Hematopoietic multipotent progenitor cell treated with erythropoietin and hydrocortisone succinate and interleukin-3 and kit ligand, for 15 days (in vitro differentiated cells): ENCODE measurements at regions not wholly inside any gene's neighbourhood (a gene's known extent, or its start where the extent isn't known, plus 50 kb on each side); places are given as distances from the start of the nearest gene placed in this dataset.

Source experiments
- DNase-seq: peaks from one replicate; pipeline ENCODE4 v3.0.0-alpha.2; 2015; ENCODE audit warnings: low spot score

GRCh38 chr7:145645135-145645515, 471.5 kb upstream of the CNTNAP2 start:
- DNase-seq, result no peak

- no peak for DNase-seq
Observed at GRCh38 chr7:145644426-145645134, 472.0 kb upstream of the CNTNAP2 start.

GRCh38 chr7:145643981-145644380, 472.6 kb upstream of the CNTNAP2 start:
- DNase-seq, result no peak

- no peak for DNase-seq
Observed at GRCh38 chr7:145633513-145633912, 483.1 kb upstream of the CNTNAP2 start.

- no peak for DNase-seq
Observed at GRCh38 chr7:145624618-145625017, 492.0 kb upstream of the CNTNAP2 start.

- DNase-seq, result no peak
Observed at GRCh38 chr7:145605963-145606362, 510.6 kb upstream of the CNTNAP2 start.

- no peak for DNase-seq
Observed at GRCh38 chr7:145599376-145599775, 517.2 kb upstream of the CNTNAP2 start.

- DNase-seq, result no peak
Observed at GRCh38 chr7:145584401-145584800, 532.2 kb upstream of the CNTNAP2 start.

- no peak for DNase-seq
Observed at GRCh38 chr7:145582742-145583303, 533.8 kb upstream of the CNTNAP2 start.

- no peak for DNase-seq
Observed at GRCh38 chr7:145557805-145558204, 558.8 kb upstream of the CNTNAP2 start.

- DNase-seq, result no peak
Observed at GRCh38 chr7:145543242-145543641, 573.4 kb upstream of the CNTNAP2 start.

- no peak for DNase-seq
Observed at GRCh38 chr7:145539910-145540309, 576.7 kb upstream of the CNTNAP2 start.

GRCh38 chr7:145534301-145534700, 582.3 kb upstream of the CNTNAP2 start:
- DNase-seq, result no peak

GRCh38 chr7:145520284-145520683, 596.3 kb upstream of the CNTNAP2 start:
- DNase-seq, result no peak

GRCh38 chr7:145511004-145511403, 605.6 kb upstream of the CNTNAP2 start:
- no peak for DNase-seq

GRCh38 chr7:145497911-145498525, 618.6 kb upstream of the CNTNAP2 start:
- DNase-seq, result no peak

- DNase-seq, result no peak
Observed at GRCh38 chr7:145490356-145490755, 626.2 kb upstream of the CNTNAP2 start.

- DNase-seq, result no peak
Observed at GRCh38 chr7:145489609-145490008, 627.0 kb upstream of the CNTNAP2 start.

- DNase-seq, result no peak
Observed at GRCh38 chr7:145488816-145489215, 627.8 kb upstream of the CNTNAP2 start.

- DNase-seq, result no peak
Observed at GRCh38 chr7:145481985-145482384, 634.6 kb upstream of the CNTNAP2 start.

GRCh38 chr7:145478541-145478940, 638.1 kb upstream of the CNTNAP2 start:
- no peak for DNase-seq

- DNase-seq, result no peak
Observed at GRCh38 chr7:145474009-145474686, 638.3 kb upstream of the TPK1 start.

- DNase-seq, result no peak
Observed at GRCh38 chr7:145471883-145472282, 636.0 kb upstream of the TPK1 start.
